ENCODE measurements at regions not wholly inside any gene's neighbourhood (a gene's known extent, or its start where the extent isn't known, plus 50 kb on each side); places are given as distances from the start of the nearest gene placed in this dataset.

GRCh38 chr13:104034891-104035290 lies 968.7 kb upstream of the SLC10A2 start:
- TF ChIP-seq CTCF (IDR thresholded peaks at IDR 0.05) (no peak), POLR2A (IDR thresholded peaks at IDR 0.05) (no peak)

Data from lower leg skin (tissue), 3 donors.